HCT116 (cell line): ENCODE measurements at regions not wholly inside any gene's neighbourhood (a gene's known extent, or its start where the extent isn't known, plus 50 kb on each side); places are given as distances from the start of the nearest gene placed in this dataset.

ENCODE experiments used
- ATAC-seq: fragments of 200-7000 bp; cut with Tn5 transposase; 2 replicates; pipeline ENCODE4 v1.9.1; 2020; ENCODE audit warnings: mild to moderate bottlenecking, moderate library complexity
- BruUV-seq: library from RNA; stranded (reverse); fragments of 400-500 nt; replicated peaks from 2 replicates; lab custom pipeline; 2021; lab: Mats Ljungman, UMichigan
- CTCF ChIA-PET: fragments of 300-600 bp; sonication (Branson Sonifier 250); formaldehyde crosslinking; loops from one replicate; lab custom pipeline; 2021; ENCODE audit warnings: antibody characterized with exemption; lab: Charles Lee
- POLR2A ChIA-PET: fragments of 300-600, 350-600 bp; sonication (Branson Sonifier 250); formaldehyde crosslinking; loops from one replicate; lab custom pipeline; 2021; ENCODE audit warnings: antibody characterized with exemption; lab: Charles Lee
- RAD21 ChIA-PET, 2 experiments: fragments of 300-600 bp; sonication (Branson Sonifier 250); formaldehyde crosslinking; loops; one replicate each; lab custom pipeline; 2023; ENCODE audit warnings: low total read pairs in 2 of 2; ENCODE audit not compliant: uncharacterized antibody in 2 of 2, unreplicated experiment in 2 of 2, low non-redundant PET in 1 of 2; lab: Charles Lee
- DNase-seq: peaks from one replicate; pipeline ENCODE4 v3.0.0-alpha.2; 2010; ENCODE audit warnings: low read depth, low spot score
- H2AFZ ChIP-seq: fragments of 200-600 bp; shearing (Covaris generic), sonication (generic); 2 replicates; pipeline ENCODE4 v1.6.1; 2017; ENCODE audit warnings: low read depth, mixed run types, mixed read lengths, antibody characterized with exemption, low read length; ENCODE audit not compliant: poor library complexity, severe bottlenecking
- H3K27ac ChIP-seq: 2 replicates; pipeline ENCODE4 v1.5.1; 2012; ENCODE audit warnings: low read depth, low read length
- H3K27me3 ChIP-seq: fragments of 200-600 bp; sonication (generic); 2 replicates; pipeline ENCODE4 v1.6.1; 2016; ENCODE audit warnings: mixed run types, low read length, mixed read lengths; ENCODE audit not compliant: insufficient read depth
- H3K36me3 ChIP-seq, 2 experiments: fragments of 200-500 bp in 1 of 2; fragments of 200-600 bp in 1 of 2; sonication (Bioruptor generic) in 1 of 2; sonication (generic) in 1 of 2; 2 replicates each; pipeline versions ENCODE4 v1.5.1 to v1.6.1; 2014 to 2016; ENCODE audit warnings: low read length in 2 of 2, inconsistent platforms in 1 of 2, mixed read lengths in 1 of 2, mixed run types in 1 of 2; ENCODE audit not compliant: insufficient read depth in 2 of 2, control insufficient read depth in 1 of 2
- H3K4me1 ChIP-seq, 2 experiments: fragments of 200-600 bp in 1 of 2; sonication (generic) in 1 of 2; 2 replicates each; pipeline versions ENCODE4 v1.5.1 to v1.6.1; 2012 to 2017; ENCODE audit warnings: low read length in 2 of 2, inconsistent platforms in 1 of 2, mild to moderate bottlenecking in 1 of 2, mixed read lengths in 1 of 2, mixed run types in 1 of 2, moderate library complexity in 1 of 2; ENCODE audit not compliant: insufficient read depth in 2 of 2, control insufficient read depth in 1 of 2
- H3K4me2 ChIP-seq: fragments of 200-600 bp; sonication (generic); 2 replicates; pipeline ENCODE4 v1.6.1; 2017; ENCODE audit warnings: mixed run types, low read length, mixed read lengths
- H3K4me3 ChIP-seq, 2 experiments: fragments of 200-600 bp in 1 of 2; sonication (generic) in 1 of 2; replicated peaks in 1 of 2; 2 replicates each; pipeline ENCODE4 v1.5.1; 2011 to 2016; ENCODE audit warnings: low read length in 2 of 2, control low read depth in 1 of 2, low read depth in 1 of 2, mild to moderate bottlenecking in 1 of 2, mixed read lengths in 1 of 2, mixed run types in 1 of 2
- H3K79me2 ChIP-seq: fragments of 200-600 bp; sonication (generic); 2 replicates; pipeline ENCODE4 v1.6.1; 2017; ENCODE audit warnings: mild to moderate bottlenecking, mixed run types, low read length, moderate library complexity, mixed read lengths; ENCODE audit not compliant: insufficient read depth
- H3K9ac ChIP-seq: fragments of 200-600 bp; sonication (generic); 2 replicates; pipeline ENCODE4 v1.6.1; 2016; ENCODE audit warnings: low read length, mixed read lengths
- H3K9me2 ChIP-seq: fragments of 200-600 bp; sonication (generic), shearing (Covaris generic); 2 replicates; pipeline ENCODE4 v1.6.1; 2017; ENCODE audit warnings: mixed run types, mild to moderate bottlenecking, moderate library complexity; ENCODE audit not compliant: insufficient read depth
- H3K9me3 ChIP-seq, 2 experiments: fragments of 200-500 bp in 1 of 2; fragments of 200-600 bp in 1 of 2; sonication (Bioruptor generic) in 1 of 2; sonication (generic) in 1 of 2; 2 replicates each; pipeline ENCODE4 v1.6.1; 2014 to 2017; ENCODE audit warnings: low read length in 2 of 2, mixed read lengths in 2 of 2, inconsistent platforms in 1 of 2, low read depth in 1 of 2, mild to moderate bottlenecking in 1 of 2, mixed run types in 1 of 2, moderate library complexity in 1 of 2; ENCODE audit not compliant: control insufficient read depth in 1 of 2, insufficient read depth in 1 of 2
- H4K20me1 ChIP-seq: fragments of 200-600 bp; sonication (generic), shearing (Covaris generic); 2 replicates; pipeline ENCODE4 v1.6.1; 2017; ENCODE audit warnings: mixed run types, mild to moderate bottlenecking, moderate library complexity; ENCODE audit not compliant: insufficient read depth
- ATF3 ChIP-seq: IDR thresholded peaks from 2 replicates; pipeline ENCODE4 v1.6.1; 2012
- CEBPB ChIP-seq: IDR thresholded peaks from 2 replicates; pipeline ENCODE4 v1.6.1; 2012; ENCODE audit warnings: low read depth
- CTCF ChIP-seq, 3 experiments: fragments of 200-600 bp in 1 of 3; sonication (generic) in 1 of 3; IDR thresholded peaks in 2 of 3; conservative IDR thresholded peaks in 1 of 3; 2 replicates each; pipeline ENCODE4 v1.5.1; 2012 to 2017; ENCODE audit warnings: low read depth in 2 of 3, low read length in 2 of 3, antibody characterized with exemption in 1 of 3, borderline replicate concordance in 1 of 3, control low read depth in 1 of 3, mild to moderate bottlenecking in 1 of 3, mixed read lengths in 1 of 3, mixed run types in 1 of 3, moderate library complexity in 1 of 3; ENCODE audit not compliant: insufficient read depth in 1 of 3
- EGR1 ChIP-seq: IDR thresholded peaks from 2 replicates; pipeline ENCODE4 v1.6.1; 2012; ENCODE audit warnings: low read depth
- ELF1 ChIP-seq: IDR thresholded peaks from 2 replicates; pipeline ENCODE4 v1.6.1; 2012; ENCODE audit warnings: low read depth, borderline replicate concordance
- EZH2 ChIP-seq: fragments of 200-600 bp; sonication (generic); IDR thresholded peaks from 2 replicates; pipeline ENCODE4 v1.6.1; 2017; ENCODE audit warnings: antibody characterized with exemption, mixed run types
- EZH2phosphoT487 ChIP-seq: fragments of 200-600 bp; IDR thresholded peaks from 2 replicates; pipeline ENCODE4 v1.6.1; 2018; ENCODE audit warnings: antibody characterized with exemption, borderline replicate concordance
- FOSL1 ChIP-seq: IDR thresholded peaks from 2 replicates; pipeline ENCODE4 v1.6.1; 2012; ENCODE audit warnings: low read depth
- JUND ChIP-seq: IDR thresholded peaks from 2 replicates; pipeline ENCODE4 v1.6.1; 2012
- MAX ChIP-seq: IDR thresholded peaks from 2 replicates; pipeline ENCODE4 v1.6.1; 2012
- POLR2A ChIP-seq: IDR thresholded peaks from 2 replicates; pipeline ENCODE4 v1.7.0; 2011; ENCODE audit warnings: borderline replicate concordance; ENCODE audit not compliant: insufficient read depth, insufficient read length; ENCODE audit errors: extremely low read depth
- RAD21 ChIP-seq: IDR thresholded peaks from 2 replicates; pipeline ENCODE4 v1.6.1; 2012; ENCODE audit warnings: low read depth, mild to moderate bottlenecking
- SIN3A ChIP-seq: IDR thresholded peaks from 2 replicates; pipeline ENCODE4 v1.6.1; 2012; ENCODE audit warnings: low read depth
- SP1 ChIP-seq: IDR thresholded peaks from 2 replicates; pipeline ENCODE4 v1.6.1; 2012; ENCODE audit warnings: low read depth
- SRF ChIP-seq: IDR thresholded peaks from 2 replicates; pipeline ENCODE4 v1.6.1; 2012; ENCODE audit warnings: low read depth
- TCF7L2 ChIP-seq: IDR thresholded peaks from 2 replicates; pipeline ENCODE4 v1.7.0; 2011; ENCODE audit warnings: borderline replicate concordance, inconsistent platforms; ENCODE audit not compliant: insufficient read depth, insufficient read length; ENCODE audit errors: extremely low read depth
- YY1 ChIP-seq: IDR thresholded peaks from 2 replicates; pipeline ENCODE4 v1.6.1; 2011; ENCODE audit warnings: low read length, low read depth, moderate library complexity, mild to moderate bottlenecking; ENCODE audit not compliant: insufficient replicate concordance; ENCODE audit errors: extremely low read depth
- ZBTB33 ChIP-seq: IDR thresholded peaks from 2 replicates; pipeline ENCODE4 v1.6.1; 2011; ENCODE audit warnings: mild to moderate bottlenecking, low read length, moderate library complexity; ENCODE audit not compliant: insufficient replicate concordance; ENCODE audit errors: extremely low read depth
- ZFX ChIP-seq: fragments of 450-650 bp; IDR thresholded peaks from 2 replicates; pipeline ENCODE4 v1.6.1; 2017
- ZNF274 ChIP-seq: fragments of 200-500 bp; sonication (Bioruptor generic); IDR thresholded peaks from 2 replicates; pipeline ENCODE4 v1.6.1; 2014; ENCODE audit warnings: mild to moderate bottlenecking, low read depth, low read length, inconsistent platforms
- intact Hi-C: fragments of 100-400 bp; cut with micrococcal nuclease; formaldehyde crosslinking; loops from 2 replicates; pipeline ENCODE4 v1.10.0; 2022

GRCh38 chr20:39904476-39905112, 784.4 kb downstream of the MAFB start:
- Histone ChIP-seq H3K4me3 (no peak overlapping the region), H3K9me3 (peaks cover 0 to 10% of the 10 kb centered on the region in 2 experiments; a peak in 2 of 4 replicates)

More at GRCh38 chr20:39904476-39905112, 784.4 kb downstream of the MAFB start:
- Histone ChIP-seq H4K20me1 (no peaks in the 10 kb centered on the region), H3K4me1 (no peaks in the 10 kb centered on the region), H3K9ac (no peak overlapping the region), H3K9me2 (no peaks in the 10 kb centered on the region), H2AFZ (no peak overlapping the region), H3K27me3 (no peaks in the 10 kb centered on the region), H3K4me2 (no peak overlapping the region), H3K27ac (no peak overlapping the region), H3K36me3 (no peaks in the 10 kb centered on the region), H3K79me2 (no peaks in the 10 kb centered on the region)
- RAD21 ChIA-PET: no interaction called here
- BruUV-seq: no TSS peak
- no peak for DNase-seq
- CTCF ChIA-PET: no interaction called here
- POLR2A ChIA-PET: no interaction called here
- ATAC-seq: no peak
- intact Hi-C loops: no loop called here
- no peak for TF ChIP-seq YY1
- no peak for TF ChIP-seq ATF3
- no peak for TF ChIP-seq POLR2A
- TF ChIP-seq EGR1: no peak
- TF ChIP-seq ZBTB33: no peak
- no peak for TF ChIP-seq ZNF274
- no peak for TF ChIP-seq RAD21
- TF ChIP-seq SIN3A: no peak
- no peak for TF ChIP-seq JUND
- TF ChIP-seq EZH2phosphoT487: no peak
- no peak for TF ChIP-seq TCF7L2
- TF ChIP-seq MAX: no peak
- no peak for TF ChIP-seq EZH2
- TF ChIP-seq SP1: no peak
- no peak for TF ChIP-seq CTCF (IDR thresholded peaks at IDR 0.05 in 2 of 3, conservative IDR thresholded peaks at IDR 0.05 in 1 of 3; ENCODE audit: borderline replicate concordance in 1 of 3, insufficient read depth in 1 of 3, low read depth in 2 of 3, low read length in 2 of 3)
- TF ChIP-seq ELF1: no peak
- TF ChIP-seq SRF: no peak
- no peak for TF ChIP-seq ZFX
- no peak for TF ChIP-seq CEBPB
- no peak for TF ChIP-seq FOSL1
